ENCODE measurements at regions not wholly inside any gene's neighbourhood (a gene's known extent, or its start where the extent isn't known, plus 50 kb on each side); places are given as distances from the start of the nearest gene placed in this dataset.

GRCh38 chr16:63337264-63337663 lies 1301.0 kb upstream of the CDH8 start:
- TF ChIP-seq POLR2A (IDR thresholded peaks at IDR 0.05): no peak
- no peak for TF ChIP-seq CTCF (IDR thresholded peaks at IDR 0.05)
